PC-9 (cell line): ENCODE measurements at regions not wholly inside any gene's neighbourhood (a gene's known extent, or its start where the extent isn't known, plus 50 kb on each side); places are given as distances from the start of the nearest gene placed in this dataset.

ENCODE experiments used
- EZH2 ChIP-seq: fragments of 200-600 bp; sonication (generic); IDR thresholded peaks from 2 replicates; pipeline ENCODE4 v1.8.0; 2017; ENCODE audit warnings: antibody characterized with exemption, low read depth
- TF ChIP-seq, protein P1 (sequence below): fragments of 200-600 bp; sonication (generic); conservative IDR thresholded peaks from 2 replicates; pipeline ENCODE4 v1.6.1; 2017; ENCODE audit warnings: mixed run types, antibody characterized with exemption, mild to moderate bottlenecking, moderate library complexity

DNA sequence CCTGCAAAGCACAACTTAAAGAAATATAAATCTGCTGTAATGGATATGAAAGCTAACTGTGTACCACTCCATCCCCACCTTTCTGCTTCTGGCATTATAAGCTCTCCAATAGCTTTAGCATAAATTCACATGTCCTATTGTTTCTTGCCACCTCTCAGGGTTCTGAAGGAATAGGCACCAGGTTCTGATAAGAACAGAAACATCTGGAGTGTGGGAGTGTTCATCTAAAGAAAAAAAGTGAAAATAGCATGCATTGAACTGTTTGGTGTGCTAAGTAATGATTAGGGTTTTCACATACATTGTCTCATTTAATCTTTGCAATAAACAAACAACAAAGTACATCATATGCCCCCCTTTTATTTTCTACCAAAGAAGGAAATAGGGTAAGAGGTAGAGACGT, 72.3 kb downstream of the FAM76B start:
- TF ChIP-seq, protein P1, sequence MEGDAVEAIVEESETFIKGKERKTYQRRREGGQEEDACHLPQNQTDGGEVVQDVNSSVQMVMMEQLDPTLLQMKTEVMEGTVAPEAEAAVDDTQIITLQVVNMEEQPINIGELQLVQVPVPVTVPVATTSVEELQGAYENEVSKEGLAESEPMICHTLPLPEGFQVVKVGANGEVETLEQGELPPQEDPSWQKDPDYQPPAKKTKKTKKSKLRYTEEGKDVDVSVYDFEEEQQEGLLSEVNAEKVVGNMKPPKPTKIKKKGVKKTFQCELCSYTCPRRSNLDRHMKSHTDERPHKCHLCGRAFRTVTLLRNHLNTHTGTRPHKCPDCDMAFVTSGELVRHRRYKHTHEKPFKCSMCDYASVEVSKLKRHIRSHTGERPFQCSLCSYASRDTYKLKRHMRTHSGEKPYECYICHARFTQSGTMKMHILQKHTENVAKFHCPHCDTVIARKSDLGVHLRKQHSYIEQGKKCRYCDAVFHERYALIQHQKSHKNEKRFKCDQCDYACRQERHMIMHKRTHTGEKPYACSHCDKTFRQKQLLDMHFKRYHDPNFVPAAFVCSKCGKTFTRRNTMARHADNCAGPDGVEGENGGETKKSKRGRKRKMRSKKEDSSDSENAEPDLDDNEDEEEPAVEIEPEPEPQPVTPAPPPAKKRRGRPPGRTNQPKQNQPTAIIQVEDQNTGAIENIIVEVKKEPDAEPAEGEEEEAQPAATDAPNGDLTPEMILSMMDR = no peak
- TF ChIP-seq EZH2 = no peak
